ENCODE measurements at regions not wholly inside any gene's neighbourhood (a gene's known extent, or its start where the extent isn't known, plus 50 kb on each side); places are given as distances from the start of the nearest gene placed in this dataset.

DNA sequence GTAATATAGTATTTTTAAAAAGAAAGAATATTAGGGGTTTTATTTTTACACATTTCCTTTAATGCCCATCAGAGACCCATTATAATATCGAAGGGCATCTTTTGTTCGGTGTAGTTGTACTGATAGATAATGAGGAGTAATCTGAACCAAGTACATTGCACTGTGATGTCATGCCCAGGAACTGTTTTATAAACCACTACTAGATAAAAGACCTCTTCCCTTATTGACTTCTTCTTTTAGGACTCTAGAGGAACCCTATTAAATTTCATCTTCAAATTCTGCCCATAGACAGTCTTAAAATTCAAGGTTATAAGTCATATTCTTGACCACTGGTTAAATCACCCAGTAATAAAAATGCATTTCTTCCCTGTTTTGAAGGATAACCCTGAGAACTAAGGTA, 206.5 kb downstream of the NRIP1 start:
- TF ChIP-seq, protein P1, sequence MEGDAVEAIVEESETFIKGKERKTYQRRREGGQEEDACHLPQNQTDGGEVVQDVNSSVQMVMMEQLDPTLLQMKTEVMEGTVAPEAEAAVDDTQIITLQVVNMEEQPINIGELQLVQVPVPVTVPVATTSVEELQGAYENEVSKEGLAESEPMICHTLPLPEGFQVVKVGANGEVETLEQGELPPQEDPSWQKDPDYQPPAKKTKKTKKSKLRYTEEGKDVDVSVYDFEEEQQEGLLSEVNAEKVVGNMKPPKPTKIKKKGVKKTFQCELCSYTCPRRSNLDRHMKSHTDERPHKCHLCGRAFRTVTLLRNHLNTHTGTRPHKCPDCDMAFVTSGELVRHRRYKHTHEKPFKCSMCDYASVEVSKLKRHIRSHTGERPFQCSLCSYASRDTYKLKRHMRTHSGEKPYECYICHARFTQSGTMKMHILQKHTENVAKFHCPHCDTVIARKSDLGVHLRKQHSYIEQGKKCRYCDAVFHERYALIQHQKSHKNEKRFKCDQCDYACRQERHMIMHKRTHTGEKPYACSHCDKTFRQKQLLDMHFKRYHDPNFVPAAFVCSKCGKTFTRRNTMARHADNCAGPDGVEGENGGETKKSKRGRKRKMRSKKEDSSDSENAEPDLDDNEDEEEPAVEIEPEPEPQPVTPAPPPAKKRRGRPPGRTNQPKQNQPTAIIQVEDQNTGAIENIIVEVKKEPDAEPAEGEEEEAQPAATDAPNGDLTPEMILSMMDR (conservative IDR thresholded peaks at IDR 0.05): no peak
- no peak for TF ChIP-seq EZH2 (IDR thresholded peaks at IDR 0.05; ENCODE audit: low read depth)
- no peak overlapping the region for H3K4me2 ChIP-seq
- no peaks in the 10 kb centered on the region for H3K4me1 ChIP-seq (replicated peaks; ENCODE audit: insufficient read depth)
- DNase-seq: no peak
- BruUV-seq (replicated peaks): no TSS peak
- H3K9me3 ChIP-seq (ENCODE audit: insufficient read depth, low read depth): no peaks in the 10 kb centered on the region
- POLR2A ChIA-PET (ENCODE audit: unreplicated experiment): no interaction called here
- intact Hi-C loops (cut with micrococcal nuclease; ENCODE audit: unreplicated experiment): no loop called here
- CTCF ChIA-PET: no interaction called here
- no peak overlapping the region for H2AFZ ChIP-seq
- H3K27ac ChIP-seq: no peak overlapping the region
- H3K9me2 ChIP-seq (ENCODE audit: insufficient read depth): no peaks in the 10 kb centered on the region
- no peaks in the 10 kb centered on the region for H3K36me3 ChIP-seq (ENCODE audit: low read depth)
- no peaks in the 10 kb centered on the region for H4K20me1 ChIP-seq (ENCODE audit: insufficient read depth)
- H3F3A ChIP-seq (ENCODE audit: insufficient read depth, low read depth): no peaks in the 10 kb centered on the region
- no peaks in the 10 kb centered on the region for H3K79me2 ChIP-seq (ENCODE audit: low read depth)
- H3K27me3 ChIP-seq (ENCODE audit: insufficient read depth, low read depth): no peaks in the 10 kb centered on the region
- H3K4me3 ChIP-seq: no peak overlapping the region

DNA sequence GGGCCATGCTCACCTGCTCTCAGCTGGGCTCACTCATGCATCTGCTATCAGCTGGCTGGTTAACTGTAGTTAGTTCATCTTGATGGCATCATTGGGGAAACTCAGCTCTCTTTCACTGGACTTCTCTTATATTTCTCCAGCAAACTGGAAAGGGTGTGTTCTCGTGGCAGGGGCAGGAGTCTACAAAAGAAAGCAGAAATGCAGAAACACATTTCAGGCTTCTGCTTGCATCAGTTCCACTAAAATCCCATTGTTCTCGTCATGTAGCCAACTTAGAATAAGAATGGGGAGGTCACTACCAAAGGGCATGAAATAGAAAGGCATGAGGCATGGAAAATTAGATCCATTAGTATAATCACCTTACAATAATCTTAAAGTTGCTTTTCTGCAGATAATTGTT, 207.3 kb downstream of the NRIP1 start:
- H3K4me1 ChIP-seq (replicated peaks; ENCODE audit: insufficient read depth): no peaks in the 10 kb centered on the region
- no peak overlapping the region for H3K4me3 ChIP-seq
- no peak overlapping the region for H3K27ac ChIP-seq
- intact Hi-C loops (cut with micrococcal nuclease; ENCODE audit: unreplicated experiment): no loop called here
- ChIA-PET CTCF (no interaction called here), POLR2A (ENCODE audit: unreplicated experiment) (no interaction called here)
- H3K79me2 ChIP-seq (ENCODE audit: low read depth): no peaks in the 10 kb centered on the region
- BruUV-seq (replicated peaks): no TSS peak
- no peaks in the 10 kb centered on the region for H3K36me3 ChIP-seq (ENCODE audit: low read depth)
- TF ChIP-seq, protein P1 (conservative IDR thresholded peaks at IDR 0.05): no peak
- TF ChIP-seq EZH2 (IDR thresholded peaks at IDR 0.05; ENCODE audit: low read depth): no peak
- H2AFZ ChIP-seq: no peak overlapping the region
- H3F3A ChIP-seq (ENCODE audit: insufficient read depth, low read depth): no peaks in the 10 kb centered on the region
- no peaks in the 10 kb centered on the region for H3K9me2 ChIP-seq (ENCODE audit: insufficient read depth)
- H4K20me1 ChIP-seq (ENCODE audit: insufficient read depth): no peaks in the 10 kb centered on the region
- H3K9me3 ChIP-seq (ENCODE audit: insufficient read depth, low read depth): no peaks in the 10 kb centered on the region
- H3K4me2 ChIP-seq: no peak overlapping the region
- H3K27me3 ChIP-seq (ENCODE audit: insufficient read depth, low read depth): no peaks in the 10 kb centered on the region
- DNase-seq: no peak

DNA sequence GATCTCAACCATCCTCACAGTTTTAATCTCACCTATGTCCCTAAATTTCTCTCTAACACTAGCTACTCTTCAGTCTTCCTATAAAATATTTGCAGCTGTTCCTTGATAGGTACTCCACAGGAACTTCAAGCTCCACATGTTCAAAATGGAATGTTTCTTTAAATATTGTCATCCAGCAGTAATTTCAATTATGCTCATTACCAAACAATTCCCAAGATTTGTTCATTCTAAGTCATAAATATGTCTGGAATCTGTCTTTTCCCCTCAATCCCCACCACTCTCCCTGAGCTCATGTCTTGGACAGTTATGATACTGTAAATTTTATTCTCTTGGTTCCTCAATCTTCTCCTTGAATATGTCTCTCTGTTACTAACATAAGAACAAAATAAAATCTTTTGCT, 214.4 kb downstream of the NRIP1 start:
- ChIA-PET CTCF (no interaction called here), POLR2A (ENCODE audit: unreplicated experiment) (no interaction called here)
- intact Hi-C loops (cut with micrococcal nuclease; ENCODE audit: unreplicated experiment): no loop called here
- Histone ChIP-seq H3K4me3 (no peak overlapping the region), H3K9me3 (ENCODE audit: insufficient read depth, low read depth) (no peaks in the 10 kb centered on the region), H3K36me3 (ENCODE audit: low read depth) (no peaks in the 10 kb centered on the region), H3K27me3 (ENCODE audit: insufficient read depth, low read depth) (no peaks in the 10 kb centered on the region), H4K20me1 (ENCODE audit: insufficient read depth) (no peaks in the 10 kb centered on the region), H3K4me2 (no peak overlapping the region), H3K27ac (no peak overlapping the region), H3F3A (ENCODE audit: insufficient read depth, low read depth) (no peaks in the 10 kb centered on the region), H3K9me2 (ENCODE audit: insufficient read depth) (no peaks in the 10 kb centered on the region), H2AFZ (no peak overlapping the region), H3K4me1 (replicated peaks; ENCODE audit: insufficient read depth) (no peaks in the 10 kb centered on the region), H3K79me2 (ENCODE audit: low read depth) (no peaks in the 10 kb centered on the region)
- DNase-seq: no peak
- BruUV-seq (replicated peaks): no TSS peak
- TF ChIP-seq, protein P1 (conservative IDR thresholded peaks at IDR 0.05): no peak
- no peak for TF ChIP-seq EZH2 (IDR thresholded peaks at IDR 0.05; ENCODE audit: low read depth)
